Astrocyte (in vitro differentiated cells and primary cell): ENCODE measurements at regions not wholly inside any gene's neighbourhood (a gene's known extent, or its start where the extent isn't known, plus 50 kb on each side); places are given as distances from the start of the nearest gene placed in this dataset.

ENCODE experiments used
- EZH2 ChIP-seq: IDR thresholded peaks from 2 replicates; pipeline ENCODE4 v1.6.1; 2012; ENCODE audit warnings: mild to moderate bottlenecking, low read length, inconsistent platforms; ENCODE audit not compliant: insufficient read depth
- TF ChIP-seq, protein P1 (sequence below): IDR thresholded peaks from 2 replicates; pipeline ENCODE4 v1.5.1; 2011; ENCODE audit warnings: low read depth, mild to moderate bottlenecking, inconsistent platforms, low read length, moderate library complexity; ENCODE audit not compliant: insufficient read depth

DNA sequence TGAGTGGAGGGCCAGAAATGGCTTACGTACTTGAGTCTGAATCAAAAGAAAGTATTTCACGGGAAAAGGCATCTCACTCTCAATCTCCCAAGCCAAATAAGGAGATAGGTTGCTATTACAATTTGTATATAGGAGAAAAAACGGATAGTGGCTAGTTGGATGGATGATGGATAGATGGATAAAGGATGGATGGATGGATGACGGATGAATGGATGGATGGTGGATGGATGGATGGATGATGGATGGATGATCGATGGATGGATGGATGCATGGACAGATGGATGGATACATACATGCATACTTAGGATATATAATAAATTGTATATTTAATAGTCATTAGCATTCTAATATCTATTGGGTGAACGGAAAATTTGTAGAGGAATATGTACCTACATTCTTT, 82.2 kb upstream of the NRP1 start:
- TF ChIP-seq, protein P1, sequence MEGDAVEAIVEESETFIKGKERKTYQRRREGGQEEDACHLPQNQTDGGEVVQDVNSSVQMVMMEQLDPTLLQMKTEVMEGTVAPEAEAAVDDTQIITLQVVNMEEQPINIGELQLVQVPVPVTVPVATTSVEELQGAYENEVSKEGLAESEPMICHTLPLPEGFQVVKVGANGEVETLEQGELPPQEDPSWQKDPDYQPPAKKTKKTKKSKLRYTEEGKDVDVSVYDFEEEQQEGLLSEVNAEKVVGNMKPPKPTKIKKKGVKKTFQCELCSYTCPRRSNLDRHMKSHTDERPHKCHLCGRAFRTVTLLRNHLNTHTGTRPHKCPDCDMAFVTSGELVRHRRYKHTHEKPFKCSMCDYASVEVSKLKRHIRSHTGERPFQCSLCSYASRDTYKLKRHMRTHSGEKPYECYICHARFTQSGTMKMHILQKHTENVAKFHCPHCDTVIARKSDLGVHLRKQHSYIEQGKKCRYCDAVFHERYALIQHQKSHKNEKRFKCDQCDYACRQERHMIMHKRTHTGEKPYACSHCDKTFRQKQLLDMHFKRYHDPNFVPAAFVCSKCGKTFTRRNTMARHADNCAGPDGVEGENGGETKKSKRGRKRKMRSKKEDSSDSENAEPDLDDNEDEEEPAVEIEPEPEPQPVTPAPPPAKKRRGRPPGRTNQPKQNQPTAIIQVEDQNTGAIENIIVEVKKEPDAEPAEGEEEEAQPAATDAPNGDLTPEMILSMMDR = no peak
- no peak for TF ChIP-seq EZH2
